ENCODE measurements at regions not wholly inside any gene's neighbourhood (a gene's known extent, or its start where the extent isn't known, plus 50 kb on each side); places are given as distances from the start of the nearest gene placed in this dataset.

DNA sequence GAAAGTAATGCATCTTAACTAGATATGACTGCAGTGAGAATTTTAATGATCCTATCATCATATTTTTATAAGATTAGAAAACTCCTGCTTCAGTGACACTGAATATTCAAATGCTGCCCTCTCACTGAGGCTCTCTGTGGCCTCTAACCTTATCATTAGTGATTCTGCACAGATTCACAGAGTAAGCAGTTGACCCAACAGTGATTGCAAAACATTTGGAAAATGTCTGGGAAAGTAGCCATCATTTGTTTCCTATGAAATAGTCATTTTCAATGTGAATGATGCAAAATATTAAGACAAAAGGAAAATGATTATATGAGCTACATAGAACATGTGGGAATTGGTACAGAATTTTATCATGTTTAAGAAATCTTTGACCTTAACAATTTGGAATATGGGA is 210.3 kb downstream of the TBX18 start:
- no peak overlapping the region for H3K4me3 ChIP-seq (ENCODE audit: low read depth, low read length)
- H3K36me3 ChIP-seq (ENCODE audit: control insufficient read depth, insufficient read depth, low read length): no peaks in the 10 kb centered on the region
- no peak overlapping the region for H3K9ac ChIP-seq (ENCODE audit: low read length)

GRCh38 chr6:84553527-84553926 is 210.9 kb downstream of the TBX18 start:
- H3K4me1 ChIP-seq (ENCODE audit: control insufficient read depth, insufficient read depth, low read length): no peaks in the 10 kb centered on the region
- H3K4me3 ChIP-seq (ENCODE audit: low read depth, low read length): no peak overlapping the region
- no peak overlapping the region for H3K9ac ChIP-seq (ENCODE audit: low read length)
- no peak overlapping the region for H3K27ac ChIP-seq (ENCODE audit: low read depth, low read length)
- H3K9me3 ChIP-seq (ENCODE audit: control insufficient read depth, insufficient read depth, low read depth, low read length): no peaks in the 10 kb centered on the region
- no peaks in the 10 kb centered on the region for H3K27me3 ChIP-seq (ENCODE audit: control insufficient read depth, insufficient read depth, low read length)
- H3K36me3 ChIP-seq (ENCODE audit: control insufficient read depth, insufficient read depth, low read length): no peaks in the 10 kb centered on the region

More for the DNA sequence above, 210.3 kb downstream of the TBX18 start:
- H3K27ac ChIP-seq (ENCODE audit: low read depth, low read length): no peak overlapping the region
- H3K27me3 ChIP-seq (ENCODE audit: control insufficient read depth, insufficient read depth, low read length): no peaks in the 10 kb centered on the region
- H3K9me3 ChIP-seq (ENCODE audit: control insufficient read depth, insufficient read depth, low read depth, low read length): no peaks in the 10 kb centered on the region
- no peaks in the 10 kb centered on the region for H3K4me1 ChIP-seq (ENCODE audit: control insufficient read depth, insufficient read depth, low read length)

- Histone ChIP-seq H3K9ac (ENCODE audit: low read length) (no peak overlapping the region), H3K4me1 (ENCODE audit: control insufficient read depth, insufficient read depth, low read length) (no peaks in the 10 kb centered on the region), H3K9me3 (ENCODE audit: control insufficient read depth, insufficient read depth, low read depth, low read length) (no peaks in the 10 kb centered on the region), H3K36me3 (ENCODE audit: control insufficient read depth, insufficient read depth, low read length) (no peaks in the 10 kb centered on the region), H3K27ac (ENCODE audit: low read depth, low read length) (no peak overlapping the region), H3K4me3 (ENCODE audit: low read depth, low read length) (no peak overlapping the region), H3K27me3 (ENCODE audit: control insufficient read depth, insufficient read depth, low read length) (no peaks in the 10 kb centered on the region)
Observed at GRCh38 chr6:84551797-84552196, 212.6 kb downstream of the TBX18 start.

GRCh38 chr6:84549917-84550316 is 214.5 kb downstream of the TBX18 start:
- H3K4me1 ChIP-seq (ENCODE audit: control insufficient read depth, insufficient read depth, low read length): no peaks in the 10 kb centered on the region
- no peaks in the 10 kb centered on the region for H3K27me3 ChIP-seq (ENCODE audit: control insufficient read depth, insufficient read depth, low read length)
- no peaks in the 10 kb centered on the region for H3K9me3 ChIP-seq (ENCODE audit: control insufficient read depth, insufficient read depth, low read depth, low read length)
- H3K4me3 ChIP-seq (ENCODE audit: low read depth, low read length): no peak overlapping the region
- no peaks in the 10 kb centered on the region for H3K36me3 ChIP-seq (ENCODE audit: control insufficient read depth, insufficient read depth, low read length)
- H3K27ac ChIP-seq (ENCODE audit: low read depth, low read length): no peak overlapping the region
- no peak overlapping the region for H3K9ac ChIP-seq (ENCODE audit: low read length)

DNA sequence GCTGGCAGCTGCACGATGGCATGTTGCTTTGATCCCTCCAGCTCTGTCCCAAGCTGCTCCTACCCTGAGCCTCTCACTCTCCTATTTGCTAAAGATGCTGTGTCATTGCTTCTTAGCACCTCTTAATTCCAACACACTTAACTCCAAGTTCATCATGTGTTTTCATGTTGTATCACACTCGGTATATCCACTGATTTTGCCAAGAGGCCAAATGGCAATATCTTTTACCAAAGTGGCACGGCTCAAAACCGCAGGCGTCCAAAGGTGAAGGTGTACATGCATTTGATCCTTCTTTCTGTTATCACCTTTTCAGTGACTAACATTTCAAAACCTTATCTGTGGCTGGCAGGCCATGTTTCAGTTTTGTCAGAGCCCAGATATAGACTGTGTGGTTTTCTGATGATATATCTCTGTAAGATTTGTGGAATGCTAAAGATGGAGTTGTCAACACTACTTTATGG is 217.0 kb downstream of the TBX18 start:
- no peak overlapping the region for H3K9ac ChIP-seq (ENCODE audit: low read length)
- H3K27me3 ChIP-seq (ENCODE audit: control insufficient read depth, insufficient read depth, low read length): no peaks in the 10 kb centered on the region
- no peaks in the 10 kb centered on the region for H3K36me3 ChIP-seq (ENCODE audit: control insufficient read depth, insufficient read depth, low read length)
- H3K9me3 ChIP-seq (ENCODE audit: control insufficient read depth, insufficient read depth, low read depth, low read length): no peaks in the 10 kb centered on the region
- H3K27ac ChIP-seq (ENCODE audit: low read depth, low read length): no peak overlapping the region
- no peaks in the 10 kb centered on the region for H3K4me1 ChIP-seq (ENCODE audit: control insufficient read depth, insufficient read depth, low read length)
- no peak overlapping the region for H3K4me3 ChIP-seq (ENCODE audit: low read depth, low read length)

- Histone ChIP-seq H3K4me3 (ENCODE audit: low read depth, low read length) (no peak overlapping the region), H3K27me3 (ENCODE audit: control insufficient read depth, insufficient read depth, low read length) (no peaks in the 10 kb centered on the region; the same call in 1 of the 2 replicates), H3K4me1 (ENCODE audit: control insufficient read depth, insufficient read depth, low read length) (no peaks in the 10 kb centered on the region), H3K9ac (ENCODE audit: low read length) (no peak overlapping the region), H3K9me3 (ENCODE audit: control insufficient read depth, insufficient read depth, low read depth, low read length) (no peaks in the 10 kb centered on the region), H3K36me3 (ENCODE audit: control insufficient read depth, insufficient read depth, low read length) (no peaks in the 10 kb centered on the region), H3K27ac (ENCODE audit: low read depth, low read length) (no peak overlapping the region)
Observed at GRCh38 chr6:84546427-84546914, 217.9 kb downstream of the TBX18 start.

DNA sequence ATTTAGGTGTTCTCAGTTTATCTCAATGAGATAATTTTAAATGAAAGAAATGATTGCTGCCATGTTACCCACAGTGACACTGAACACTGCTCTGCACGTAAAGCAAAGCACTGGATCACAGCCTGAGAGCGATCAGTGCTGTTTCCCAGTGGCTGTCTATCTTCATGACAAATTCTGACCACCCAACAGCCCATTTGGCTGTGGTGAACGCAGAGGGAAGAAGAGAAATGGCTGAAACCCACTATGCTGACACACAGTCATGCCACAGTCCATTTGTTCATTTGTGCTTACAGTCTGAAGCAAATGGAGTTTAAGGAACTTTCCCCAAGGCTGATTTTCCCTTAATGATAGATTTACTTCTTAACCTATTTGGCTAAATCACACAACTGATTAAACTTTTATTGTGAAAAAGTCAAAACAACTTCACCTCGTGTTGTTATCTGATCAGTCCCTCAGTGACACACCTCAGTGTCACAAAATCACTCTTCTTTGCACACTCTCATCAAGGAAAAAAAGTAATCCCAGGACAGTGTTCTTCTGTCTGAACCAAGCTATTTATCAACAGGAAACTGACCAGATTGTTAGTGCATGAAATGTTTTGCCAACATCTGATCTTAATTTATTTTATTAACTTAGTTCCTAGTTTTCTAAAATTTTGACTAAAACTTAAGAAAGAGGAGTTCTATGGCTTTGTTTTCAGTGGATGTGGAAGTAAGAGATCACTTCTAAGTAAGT is 225.1 kb downstream of the TBX18 start:
- no peak overlapping the region for H3K27ac ChIP-seq (ENCODE audit: low read depth, low read length)
- H3K9me3 ChIP-seq (ENCODE audit: control insufficient read depth, insufficient read depth, low read depth, low read length): no peaks in the 10 kb centered on the region
- no peak overlapping the region for H3K4me3 ChIP-seq (ENCODE audit: low read depth, low read length)
- no peaks in the 10 kb centered on the region for H3K36me3 ChIP-seq (ENCODE audit: control insufficient read depth, insufficient read depth, low read length)
- H3K9ac ChIP-seq (ENCODE audit: low read length): no peak overlapping the region
- no peaks in the 10 kb centered on the region for H3K4me1 ChIP-seq (ENCODE audit: control insufficient read depth, insufficient read depth, low read length)
- H3K27me3 ChIP-seq (ENCODE audit: control insufficient read depth, insufficient read depth, low read length): peaks cover 46% of the 10 kb centered on the region; the same call in 1 of the 2 replicates

- Histone ChIP-seq H3K27ac (ENCODE audit: low read depth, low read length) (no peak overlapping the region), H3K9me3 (ENCODE audit: control insufficient read depth, insufficient read depth, low read depth, low read length) (no peaks in the 10 kb centered on the region), H3K4me3 (ENCODE audit: low read depth, low read length) (no peak overlapping the region)
Observed at GRCh38 chr6:84536885-84537638, 227.3 kb downstream of the TBX18 start.

GRCh38 chr6:84528201-84528600 is 236.2 kb downstream of the TBX18 start:
- Histone ChIP-seq H3K4me1 (ENCODE audit: control insufficient read depth, insufficient read depth, low read length) (no peaks in the 10 kb centered on the region), H3K9me3 (ENCODE audit: control insufficient read depth, insufficient read depth, low read depth, low read length) (no peaks in the 10 kb centered on the region), H3K4me3 (ENCODE audit: low read depth, low read length) (no peak overlapping the region), H3K27ac (ENCODE audit: low read depth, low read length) (no peak overlapping the region), H3K27me3 (ENCODE audit: control insufficient read depth, insufficient read depth, low read length) (no peaks in the 10 kb centered on the region; the same call in 1 of the 2 replicates), H3K9ac (ENCODE audit: low read length) (no peak overlapping the region), H3K36me3 (ENCODE audit: control insufficient read depth, insufficient read depth, low read length) (no peaks in the 10 kb centered on the region)

More at GRCh38 chr6:84536885-84537638, 227.3 kb downstream of the TBX18 start:
- Histone ChIP-seq H3K36me3 (ENCODE audit: control insufficient read depth, insufficient read depth, low read length) (no peaks in the 10 kb centered on the region), H3K9ac (ENCODE audit: low read length) (no peak overlapping the region), H3K4me1 (ENCODE audit: control insufficient read depth, insufficient read depth, low read length) (no peaks in the 10 kb centered on the region), H3K27me3 (ENCODE audit: control insufficient read depth, insufficient read depth, low read length) (peaks cover 47% of the 10 kb centered on the region; the same call in 1 of the 2 replicates)

DNA sequence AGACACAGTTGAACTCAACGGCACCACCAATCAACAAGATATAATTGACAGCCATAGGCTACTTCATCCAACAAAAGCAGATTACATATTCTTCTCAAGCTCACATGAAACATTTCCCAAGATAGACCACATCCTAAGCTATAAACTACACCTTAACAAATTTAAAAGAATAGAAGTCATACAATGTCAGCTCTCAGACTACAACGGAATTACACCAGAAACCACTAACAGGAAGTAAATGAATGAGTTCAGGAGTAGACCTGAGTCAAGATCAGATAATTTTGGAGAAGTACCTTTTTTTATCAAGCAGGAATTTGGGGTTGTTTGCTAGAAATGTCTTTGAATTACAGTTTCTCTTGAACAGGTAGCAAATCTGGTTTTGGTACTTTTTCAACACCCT is 237.8 kb downstream of the TBX18 start:
- no peak overlapping the region for H3K4me3 ChIP-seq (ENCODE audit: low read depth, low read length)
- H3K36me3 ChIP-seq (ENCODE audit: control insufficient read depth, insufficient read depth, low read length): no peaks in the 10 kb centered on the region
- H3K9ac ChIP-seq (ENCODE audit: low read length): no peak overlapping the region
- H3K4me1 ChIP-seq (ENCODE audit: control insufficient read depth, insufficient read depth, low read length): no peaks in the 10 kb centered on the region
- no peaks in the 10 kb centered on the region for H3K9me3 ChIP-seq (ENCODE audit: control insufficient read depth, insufficient read depth, low read depth, low read length)
- H3K27ac ChIP-seq (ENCODE audit: low read depth, low read length): no peak overlapping the region
- no peaks in the 10 kb centered on the region; the same call in 1 of the 2 replicates for H3K27me3 ChIP-seq (ENCODE audit: control insufficient read depth, insufficient read depth, low read length)

DNA sequence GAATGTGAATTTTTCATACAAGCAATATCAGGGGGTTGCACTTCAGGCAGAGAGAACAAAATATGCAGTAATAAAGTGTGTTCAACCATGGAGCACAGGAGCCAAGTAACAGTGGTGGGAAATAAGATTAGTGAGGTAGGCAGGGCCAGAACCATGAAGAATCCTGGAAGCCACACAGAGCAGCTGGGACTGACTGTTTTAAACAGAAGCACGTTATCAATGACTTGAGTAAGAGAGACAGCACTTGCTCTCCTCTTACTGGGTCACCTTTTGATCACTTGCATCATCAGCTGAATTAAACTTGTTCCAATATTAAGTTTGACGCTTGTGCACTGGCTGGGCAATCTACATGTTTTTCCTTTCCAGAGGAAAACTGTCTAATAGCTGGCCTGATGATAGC is 238.5 kb downstream of the TBX18 start:
- Histone ChIP-seq H3K27ac (ENCODE audit: low read depth, low read length) (no peak overlapping the region), H3K27me3 (ENCODE audit: control insufficient read depth, insufficient read depth, low read length) (no peaks in the 10 kb centered on the region; the same call in 1 of the 2 replicates), H3K9ac (ENCODE audit: low read length) (no peak overlapping the region), H3K9me3 (ENCODE audit: control insufficient read depth, insufficient read depth, low read depth, low read length) (no peaks in the 10 kb centered on the region), H3K4me3 (ENCODE audit: low read depth, low read length) (no peak overlapping the region), H3K36me3 (ENCODE audit: control insufficient read depth, insufficient read depth, low read length) (no peaks in the 10 kb centered on the region), H3K4me1 (ENCODE audit: control insufficient read depth, insufficient read depth, low read length) (no peaks in the 10 kb centered on the region)

Data from HUES6 (cell line).